Activated CD4-positive, alpha-beta T cell treated with anti-CD3 and anti-CD28 coated beads for 36 hours (primary cell): ENCODE measurements at regions not wholly inside any gene's neighbourhood (a gene's known extent, or its start where the extent isn't known, plus 50 kb on each side); places are given as distances from the start of the nearest gene placed in this dataset.

ENCODE experiments used
- ATAC-seq: fragments of 200-7000 bp; cut with Tn5 transposase; one replicate; pipeline ENCODE4 v1.10.0; 2021; ENCODE audit warnings: mild to moderate bottlenecking, moderate library complexity
- CTCF ChIA-PET: fragments of 350-600 bp; sonication (Branson Sonifier 250); formaldehyde crosslinking; loops from one replicate; lab custom pipeline; 2021; ENCODE audit warnings: antibody characterized with exemption; lab: Charles Lee
- POLR2A ChIA-PET: fragments of 350-600 bp; sonication (Branson Sonifier 250); formaldehyde crosslinking; loops from one replicate; lab custom pipeline; 2021; ENCODE audit warnings: antibody characterized with exemption, inconsistent platforms; lab: Charles Lee
- DNase-seq: peaks from one replicate; pipeline ENCODE4 v3.0.0-alpha.2; 2020
- H3K27ac Mint-ChIP-seq: one replicate; pipeline ENCODE4 v1.8.0; 2021; ENCODE audit warnings: mixed read lengths
- H3K27me3 Mint-ChIP-seq: one replicate; pipeline ENCODE4 v1.8.0; 2021; ENCODE audit warnings: mixed read lengths
- H3K36me3 Mint-ChIP-seq: one replicate; pipeline ENCODE4 v1.8.0; 2021; ENCODE audit warnings: low read depth, mixed read lengths
- H3K4me1 Mint-ChIP-seq: one replicate; pipeline ENCODE4 v1.8.0; 2021; ENCODE audit warnings: mixed read lengths
- H3K4me3 Mint-ChIP-seq: one replicate; pipeline ENCODE4 v1.8.0; 2021; ENCODE audit warnings: mild to moderate bottlenecking, moderate library complexity, mixed read lengths
- H3K9me3 Mint-ChIP-seq: one replicate; pipeline ENCODE4 v1.8.0; 2021; ENCODE audit warnings: low read depth, mixed read lengths
- intact Hi-C, 2 experiments: fragments of 100-400 bp; cut with DNase I in 1 of 2; cut with micrococcal nuclease in 1 of 2; formaldehyde crosslinking; loops; one replicate each; pipeline versions ENCODE4 v1.14.2 to v1.15.1; 2022 to 2024; cut with DNase I, micrococcal nuclease

DNA sequence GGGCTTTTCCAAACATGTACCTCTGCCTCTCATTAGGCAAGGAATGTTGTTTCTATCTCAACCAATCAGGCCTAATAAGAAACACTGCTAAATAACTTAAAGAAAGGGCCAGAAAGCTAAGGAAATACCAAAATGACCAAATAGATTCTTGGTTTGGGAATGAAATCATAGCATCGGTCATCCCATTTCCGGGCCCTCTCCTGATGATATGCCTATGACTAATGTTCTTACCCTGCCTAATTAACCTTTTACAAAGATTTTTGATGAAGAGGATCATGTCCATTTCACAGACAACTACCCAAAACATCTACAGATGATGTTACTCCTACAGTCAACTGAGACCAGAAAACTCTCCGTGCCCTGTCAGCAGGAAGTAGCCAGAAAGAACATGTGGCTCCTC lies 164.0 kb downstream of the DDX3Y start:
- intact Hi-C loops: no loop called here
- POLR2A ChIA-PET: no interaction called here
- Mint-ChIP-seq H3K9me3 (no peaks in the 10 kb centered on the region), H3K36me3 (no peaks in the 10 kb centered on the region), H3K27ac (no peak overlapping the region), H3K4me1 (no peaks in the 10 kb centered on the region), H3K4me3 (no peak overlapping the region), H3K27me3 (no peaks in the 10 kb centered on the region)
- CTCF ChIA-PET: no interaction called here
- ATAC-seq (no peak), DNase-seq (no peak)

DNA sequence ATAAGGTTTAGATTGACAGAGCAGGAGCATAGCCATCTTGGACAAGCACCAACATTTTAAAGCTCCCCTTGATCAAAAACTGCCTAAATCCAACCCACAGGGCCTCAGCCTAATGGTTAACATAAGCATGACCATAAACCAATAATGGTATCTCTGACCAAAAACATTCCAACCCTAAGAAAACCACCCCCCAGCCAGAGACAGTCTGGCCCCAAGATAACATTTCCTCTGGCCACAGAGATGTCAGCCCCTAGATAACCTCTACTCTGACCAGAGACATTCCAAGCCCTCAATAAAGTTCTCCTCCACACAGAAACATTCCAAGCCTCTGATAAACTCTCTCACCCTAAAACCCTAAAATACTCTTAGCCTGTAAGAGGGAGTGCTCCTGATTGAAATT lies 164.4 kb downstream of the DDX3Y start:
- intact Hi-C loops: no loop called here

GRCh38 chrY:13082748-13083147 lies 178.1 kb downstream of the DDX3Y start:
- Mint-ChIP-seq H3K27me3 (no peaks in the 10 kb centered on the region), H3K4me3 (no peak overlapping the region), H3K27ac (no peak overlapping the region), H3K9me3 (no peaks in the 10 kb centered on the region), H3K4me1 (no peaks in the 10 kb centered on the region), H3K36me3 (no peaks in the 10 kb centered on the region)
- ATAC-seq (no peak), DNase-seq (peak; percentile 3)
- CTCF ChIA-PET: no interaction called here
- POLR2A ChIA-PET: no interaction called here
- intact Hi-C loops: no loop called here

More for the DNA sequence above, 164.4 kb downstream of the DDX3Y start:
- H3K4me3 Mint-ChIP-seq: no peak overlapping the region
- ChIA-PET POLR2A (no interaction called here), CTCF (no interaction called here)
- no peaks in the 10 kb centered on the region for H3K36me3 Mint-ChIP-seq
- ATAC-seq: no peak
- no peak for DNase-seq
- no peaks in the 10 kb centered on the region for H3K9me3 Mint-ChIP-seq
- no peaks in the 10 kb centered on the region for H3K27me3 Mint-ChIP-seq
- H3K4me1 Mint-ChIP-seq: no peaks in the 10 kb centered on the region
- H3K27ac Mint-ChIP-seq: no peak overlapping the region

DNA sequence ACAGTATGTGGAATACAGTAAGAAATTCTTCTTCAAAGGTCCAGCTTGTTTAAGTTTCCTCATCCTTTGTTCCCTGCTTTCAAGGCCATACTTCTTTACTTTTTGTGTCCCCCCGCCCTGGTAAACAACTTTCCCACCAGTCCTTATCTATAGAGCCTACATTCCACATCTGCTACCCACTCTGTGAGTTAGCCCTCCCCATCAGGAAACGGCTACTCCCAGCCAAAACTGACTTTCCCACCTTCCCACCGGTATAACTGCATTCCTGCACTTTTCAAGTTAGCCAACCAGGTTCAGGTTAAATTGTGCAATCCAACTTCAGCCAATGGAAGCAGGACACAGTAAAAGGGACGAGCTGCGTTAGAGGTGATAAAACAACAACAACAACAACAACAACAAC lies 186.9 kb downstream of the DDX3Y start:
- DNase-seq (no peak), ATAC-seq (no peak)
- ChIA-PET CTCF (no interaction called here), POLR2A (no interaction called here)
- intact Hi-C loops: no loop called here
- peaks cover 3% of the 10 kb centered on the region for H3K27me3 Mint-ChIP-seq
- no peak overlapping the region for H3K27ac Mint-ChIP-seq
- H3K36me3 Mint-ChIP-seq: no peaks in the 10 kb centered on the region
- H3K4me1 Mint-ChIP-seq: peaks cover 7% of the 10 kb centered on the region
- no peak overlapping the region for H3K4me3 Mint-ChIP-seq
- no peaks in the 10 kb centered on the region for H3K9me3 Mint-ChIP-seq

DNA sequence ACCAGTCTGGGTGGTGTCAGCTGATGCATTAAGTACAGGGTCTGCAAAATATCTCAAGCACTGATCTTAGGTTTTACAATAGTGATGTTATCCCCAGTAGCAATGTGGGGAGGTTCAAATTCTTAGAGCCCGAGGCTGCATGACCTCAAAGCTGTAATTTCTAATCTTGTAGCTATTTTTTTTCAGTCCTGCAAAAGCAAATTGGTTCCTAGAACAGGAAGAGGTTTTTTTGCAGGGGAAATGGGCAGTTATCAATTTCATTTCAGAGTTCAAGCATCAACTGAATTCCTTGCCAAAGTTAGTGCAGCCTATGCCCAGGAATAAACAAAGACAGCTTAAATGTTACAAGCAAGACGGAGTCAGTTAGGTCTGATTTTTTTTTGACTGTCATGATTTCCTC lies 188.3 kb downstream of the DDX3Y start:
- no peaks in the 10 kb centered on the region for H3K36me3 Mint-ChIP-seq
- DNase-seq (no peak), ATAC-seq (no peak)
- ChIA-PET CTCF (no interaction called here), POLR2A (no interaction called here)
- no peak overlapping the region for H3K27ac Mint-ChIP-seq
- H3K27me3 Mint-ChIP-seq: peaks cover 3% of the 10 kb centered on the region
- H3K4me3 Mint-ChIP-seq: no peak overlapping the region
- H3K4me1 Mint-ChIP-seq: peaks cover 7% of the 10 kb centered on the region
- intact Hi-C loops: no loop called here
- no peaks in the 10 kb centered on the region for H3K9me3 Mint-ChIP-seq

DNA sequence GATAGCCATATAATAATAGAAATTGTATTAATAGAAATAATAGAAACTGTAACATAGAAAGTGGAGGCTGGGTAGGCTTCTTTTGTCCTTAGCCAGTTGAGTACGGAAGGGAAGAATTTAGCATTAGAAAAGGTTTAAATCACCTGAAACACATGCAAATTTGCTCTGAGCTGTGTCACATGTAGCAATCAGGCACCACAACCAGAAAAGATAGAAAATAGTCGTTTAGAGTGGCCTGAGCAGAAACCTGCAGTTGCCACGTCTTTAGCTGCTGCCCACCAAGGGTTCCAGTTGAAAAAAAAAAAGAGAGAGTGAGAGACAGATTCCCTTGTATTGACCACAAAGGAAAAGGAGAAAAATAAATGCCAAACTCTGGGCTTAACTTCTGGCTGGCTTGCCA lies 188.8 kb downstream of the DDX3Y start:
- intact Hi-C loops: no loop called here
- CTCF ChIA-PET: no interaction called here
- POLR2A ChIA-PET: no interaction called here
- ATAC-seq (no peak), DNase-seq (no peak)
- peaks cover 7% of the 10 kb centered on the region for H3K4me1 Mint-ChIP-seq
- H3K36me3 Mint-ChIP-seq: no peaks in the 10 kb centered on the region
- H3K9me3 Mint-ChIP-seq: no peaks in the 10 kb centered on the region
- H3K27me3 Mint-ChIP-seq: peaks cover 3% of the 10 kb centered on the region
- H3K27ac Mint-ChIP-seq: no peak overlapping the region
- H3K4me3 Mint-ChIP-seq: no peak overlapping the region

GRCh38 chrY:13094411-13094810 lies 189.7 kb downstream of the DDX3Y start:
- H3K4me3 Mint-ChIP-seq: no peak overlapping the region
- peaks cover 7% of the 10 kb centered on the region for H3K4me1 Mint-ChIP-seq

GRCh38 chrY:13094904-13095600 lies 190.4 kb downstream of the DDX3Y start:
- ATAC-seq: no peak
- H3K27ac Mint-ChIP-seq: no peak overlapping the region
- no peaks in the 10 kb centered on the region for H3K36me3 Mint-ChIP-seq
- intact Hi-C loops: no loop called here
- H3K4me1 Mint-ChIP-seq: peaks cover 7% of the 10 kb centered on the region
- POLR2A ChIA-PET: no interaction called here
- DNase-seq: no peak
- no peak overlapping the region for H3K4me3 Mint-ChIP-seq
- CTCF ChIA-PET: no interaction called here
- peaks cover 3% of the 10 kb centered on the region for H3K27me3 Mint-ChIP-seq
- H3K9me3 Mint-ChIP-seq: no peaks in the 10 kb centered on the region

More at GRCh38 chrY:13094411-13094810, 189.7 kb downstream of the DDX3Y start:
- H3K27ac Mint-ChIP-seq: no peak overlapping the region
- DNase-seq: peak; percentile 27
- H3K27me3 Mint-ChIP-seq: peaks cover 3% of the 10 kb centered on the region
- H3K36me3 Mint-ChIP-seq: no peaks in the 10 kb centered on the region
- ATAC-seq: peak; percentile 49
- intact Hi-C loops: no loop called here
- CTCF ChIA-PET: no interaction called here
- POLR2A ChIA-PET: no interaction called here
- no peaks in the 10 kb centered on the region for H3K9me3 Mint-ChIP-seq

DNA sequence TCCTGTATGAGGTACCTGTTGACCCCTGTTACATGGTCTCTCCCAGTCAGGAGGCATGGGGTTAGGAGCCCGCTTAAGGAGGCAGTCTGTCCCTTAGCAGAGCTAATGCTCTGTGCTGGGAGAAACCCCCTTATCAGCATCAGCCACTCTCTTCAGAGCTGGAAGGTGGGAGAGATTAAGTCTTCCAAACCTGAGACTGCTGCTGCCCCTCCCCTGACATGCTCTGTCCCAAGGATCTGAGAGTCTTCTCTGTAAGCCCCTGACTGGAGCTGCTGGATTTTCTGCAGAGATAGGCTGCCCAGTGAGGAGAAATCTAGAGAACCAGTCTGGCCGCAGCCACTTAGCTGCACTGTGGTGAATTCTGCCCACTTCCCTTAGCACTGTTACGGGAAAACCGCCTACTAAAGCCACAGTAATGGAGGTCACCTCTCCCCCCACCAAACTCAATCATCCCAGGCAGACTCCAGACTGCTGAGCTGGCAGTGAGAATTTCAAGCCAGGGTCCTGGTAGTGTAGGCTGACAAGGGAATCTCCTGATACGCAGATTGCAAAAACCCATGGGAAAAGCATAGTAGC lies 222.3 kb downstream of the DDX3Y start:
- intact Hi-C loops: no loop called here
- no peaks in the 10 kb centered on the region for H3K9me3 Mint-ChIP-seq
- H3K4me3 Mint-ChIP-seq: no peak overlapping the region
- H3K27me3 Mint-ChIP-seq: no peaks in the 10 kb centered on the region
- ChIA-PET POLR2A (no interaction called here), CTCF (interaction anchor here (0.6 kb wide), 1 partner anchor 19 kb away, joined by 3 read pairs; no protein-coding TSS in a partner anchor)
- H3K4me1 Mint-ChIP-seq: no peaks in the 10 kb centered on the region
- DNase-seq: no peak
- no peak for ATAC-seq
- H3K36me3 Mint-ChIP-seq: no peaks in the 10 kb centered on the region
- no peak overlapping the region for H3K27ac Mint-ChIP-seq

GRCh38 chrY:13127476-13127875 lies 222.8 kb downstream of the DDX3Y start:
- Mint-ChIP-seq H3K27me3 (no peaks in the 10 kb centered on the region), H3K27ac (no peak overlapping the region), H3K4me3 (no peak overlapping the region), H3K4me1 (no peaks in the 10 kb centered on the region), H3K9me3 (no peaks in the 10 kb centered on the region), H3K36me3 (no peaks in the 10 kb centered on the region)
- ATAC-seq (no peak), DNase-seq (no peak)
- ChIA-PET CTCF (no interaction called here), POLR2A (no interaction called here)
- intact Hi-C loops: no loop called here

DNA sequence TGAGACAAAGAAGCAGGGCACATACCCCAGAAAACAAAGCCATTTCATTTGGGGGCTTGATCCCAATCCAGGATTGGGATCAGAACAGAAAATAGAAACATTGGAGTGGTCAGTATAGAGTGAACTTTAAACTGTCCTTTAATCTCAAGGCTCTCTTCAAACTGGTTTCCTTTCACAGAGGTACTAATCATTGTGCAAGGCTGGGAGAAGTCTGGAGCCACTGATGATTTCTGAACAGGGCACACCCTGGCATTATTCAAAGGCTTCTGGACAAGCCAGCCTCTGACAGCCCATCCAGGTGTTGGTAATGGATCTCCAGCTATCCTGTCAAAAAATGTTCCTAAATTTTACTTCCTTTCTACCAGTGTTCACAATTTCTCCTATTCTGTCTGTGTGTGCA lies 244.5 kb downstream of the DDX3Y start:
- Mint-ChIP-seq H3K27ac (peak overlapping the region; percentile 72), H3K27me3 (no peaks in the 10 kb centered on the region), H3K36me3 (no peaks in the 10 kb centered on the region), H3K9me3 (no peaks in the 10 kb centered on the region), H3K4me3 (peak overlapping the region; percentile 71), H3K4me1 (peaks cover 8% of the 10 kb centered on the region)
- intact Hi-C loops: no loop called here
- no peak for DNase-seq
- no peak for ATAC-seq
- ChIA-PET CTCF (no interaction called here), POLR2A (no interaction called here)

DNA sequence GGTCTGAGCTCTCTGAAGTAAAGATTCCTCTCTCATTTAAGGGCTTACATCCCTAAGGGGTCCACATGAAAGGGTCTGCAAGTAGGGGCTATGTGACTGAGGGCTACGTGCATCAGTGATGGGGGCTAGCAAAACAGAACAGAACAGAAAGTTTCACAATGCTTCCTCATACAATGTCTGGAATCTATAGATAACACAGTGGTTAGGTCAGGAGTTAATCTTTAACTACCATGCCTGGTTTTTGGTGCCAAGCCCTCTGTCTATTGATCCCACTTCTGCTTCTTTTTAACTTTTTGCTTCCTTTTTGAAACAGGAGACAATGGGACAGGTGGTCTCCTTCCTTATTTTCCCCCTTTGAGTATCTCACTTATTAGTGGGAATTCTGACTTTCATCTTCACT lies 263.0 kb downstream of the DDX3Y start:
- Mint-ChIP-seq H3K9me3 (peaks cover 4% of the 10 kb centered on the region), H3K27me3 (no peaks in the 10 kb centered on the region), H3K27ac (no peak overlapping the region), H3K36me3 (no peaks in the 10 kb centered on the region), H3K4me3 (no peak overlapping the region), H3K4me1 (peaks cover 9% of the 10 kb centered on the region)
- intact Hi-C loops: no loop called here
- ATAC-seq (no peak), DNase-seq (no peak)
- CTCF ChIA-PET: no interaction called here
- POLR2A ChIA-PET: interaction anchor here (0.6 kb wide), 1 partner anchor 252 kb away, joined by 4 read pairs; no protein-coding TSS in a partner anchor
